ENCODE measurements at regions not wholly inside any gene's neighbourhood (a gene's known extent, or its start where the extent isn't known, plus 50 kb on each side); places are given as distances from the start of the nearest gene placed in this dataset.

DNA sequence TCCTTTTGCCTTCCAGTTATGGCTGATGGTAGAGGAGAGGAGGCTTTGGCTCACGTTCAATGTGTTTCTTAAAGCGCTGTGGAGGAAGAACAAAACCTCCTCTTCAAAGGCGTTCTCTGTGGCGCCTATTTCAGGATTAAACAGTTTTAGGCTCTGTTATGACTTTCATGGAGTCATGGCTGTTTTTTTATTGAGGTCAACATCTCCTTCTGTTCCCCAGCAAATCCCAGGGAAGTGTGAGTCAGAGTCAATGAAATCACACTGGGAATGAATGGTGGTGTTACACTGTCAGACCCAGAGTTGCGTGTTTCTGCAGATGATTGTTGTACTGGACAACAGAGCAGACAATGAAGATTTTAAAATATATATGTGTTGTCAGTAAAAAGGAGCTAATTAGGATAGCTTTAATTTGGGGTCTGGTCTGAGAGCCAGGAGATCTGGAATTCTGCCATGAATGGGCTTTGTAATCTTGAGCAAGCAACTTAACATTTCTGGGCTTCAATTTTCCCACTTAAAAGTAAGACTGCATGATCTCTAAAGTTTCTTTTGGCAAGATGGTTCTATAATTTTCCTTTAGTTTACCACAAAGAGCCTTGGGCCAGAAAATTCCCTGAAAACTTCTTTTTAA lies 240.7 kb downstream of the CSNK1G3 start:
- TF ChIP-seq, protein P1, sequence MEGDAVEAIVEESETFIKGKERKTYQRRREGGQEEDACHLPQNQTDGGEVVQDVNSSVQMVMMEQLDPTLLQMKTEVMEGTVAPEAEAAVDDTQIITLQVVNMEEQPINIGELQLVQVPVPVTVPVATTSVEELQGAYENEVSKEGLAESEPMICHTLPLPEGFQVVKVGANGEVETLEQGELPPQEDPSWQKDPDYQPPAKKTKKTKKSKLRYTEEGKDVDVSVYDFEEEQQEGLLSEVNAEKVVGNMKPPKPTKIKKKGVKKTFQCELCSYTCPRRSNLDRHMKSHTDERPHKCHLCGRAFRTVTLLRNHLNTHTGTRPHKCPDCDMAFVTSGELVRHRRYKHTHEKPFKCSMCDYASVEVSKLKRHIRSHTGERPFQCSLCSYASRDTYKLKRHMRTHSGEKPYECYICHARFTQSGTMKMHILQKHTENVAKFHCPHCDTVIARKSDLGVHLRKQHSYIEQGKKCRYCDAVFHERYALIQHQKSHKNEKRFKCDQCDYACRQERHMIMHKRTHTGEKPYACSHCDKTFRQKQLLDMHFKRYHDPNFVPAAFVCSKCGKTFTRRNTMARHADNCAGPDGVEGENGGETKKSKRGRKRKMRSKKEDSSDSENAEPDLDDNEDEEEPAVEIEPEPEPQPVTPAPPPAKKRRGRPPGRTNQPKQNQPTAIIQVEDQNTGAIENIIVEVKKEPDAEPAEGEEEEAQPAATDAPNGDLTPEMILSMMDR (conservative IDR thresholded peaks at IDR 0.05) = no peak
- TF ChIP-seq ZFX (IDR thresholded peaks at IDR 0.05) = no peak
